GM12892 (cell line): ENCODE measurements at regions not wholly inside any gene's neighbourhood (a gene's known extent, or its start where the extent isn't known, plus 50 kb on each side); places are given as distances from the start of the nearest gene placed in this dataset.
"Not testable (repeated sequence)": the region's sequence is repeated elsewhere in the genome, so short reads cannot be mapped to it uniquely, and the experiment has no call there.

Source experiments
- DNase-seq: peaks from one replicate; pipeline ENCODE4 v3.0.0; 2011; ENCODE audit not compliant: insufficient read length
- FAIRE-seq: peaks from 2 replicates; lab custom pipeline; 2011; peaks lifted over from hg19 to GRCh38; lab: Jason Lieb, UNC
- POLR2A ChIP-seq: IDR thresholded peaks from 2 replicates; pipeline ENCODE4 v1.6.1; 2011; ENCODE audit warnings: low read depth, low read length, control low read depth
- POLR2AphosphoS5 ChIP-seq: IDR thresholded peaks from 2 replicates; pipeline ENCODE4 v1.6.1; 2011; ENCODE audit warnings: low read depth, low read length, control low read depth
- TAF1 ChIP-seq: IDR thresholded peaks from 2 replicates; pipeline ENCODE4 v1.6.1; 2011; ENCODE audit warnings: low read depth, mild to moderate bottlenecking, control low read depth, low read length, borderline replicate concordance

DNA sequence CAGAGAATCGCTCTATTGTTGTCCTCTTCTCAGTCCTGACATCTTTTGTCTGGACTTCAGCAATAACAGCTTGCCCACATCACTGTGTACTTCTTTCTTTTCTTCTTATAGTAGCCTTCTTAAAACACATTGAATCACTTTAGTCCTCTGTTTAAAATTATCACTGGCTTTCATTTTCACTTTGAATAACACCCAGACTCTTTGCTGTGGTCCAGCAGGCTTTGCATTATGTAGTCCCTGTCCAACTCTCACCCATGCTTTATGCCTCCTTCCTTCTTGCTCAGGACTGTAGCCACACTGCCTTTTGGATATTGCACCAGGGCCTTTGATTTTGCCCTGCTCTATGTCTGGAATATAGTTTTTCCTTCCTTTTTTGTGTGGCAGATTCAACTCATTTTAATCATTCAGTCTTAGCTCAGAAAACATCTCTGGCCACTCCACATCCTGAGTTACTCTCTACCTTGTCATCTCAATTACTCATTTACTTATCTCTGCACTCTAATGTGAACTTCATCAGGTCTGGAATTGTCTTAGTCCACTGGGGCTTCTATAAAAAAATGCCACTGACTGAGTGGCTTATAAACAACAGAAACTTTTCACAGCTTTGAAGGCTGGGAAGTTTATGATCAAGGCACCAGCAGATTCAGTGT is 168.2 kb downstream of the C4orf33 start:
- no peak for DNase-seq
- peak; percentile 74 for FAIRE-seq

DNA sequence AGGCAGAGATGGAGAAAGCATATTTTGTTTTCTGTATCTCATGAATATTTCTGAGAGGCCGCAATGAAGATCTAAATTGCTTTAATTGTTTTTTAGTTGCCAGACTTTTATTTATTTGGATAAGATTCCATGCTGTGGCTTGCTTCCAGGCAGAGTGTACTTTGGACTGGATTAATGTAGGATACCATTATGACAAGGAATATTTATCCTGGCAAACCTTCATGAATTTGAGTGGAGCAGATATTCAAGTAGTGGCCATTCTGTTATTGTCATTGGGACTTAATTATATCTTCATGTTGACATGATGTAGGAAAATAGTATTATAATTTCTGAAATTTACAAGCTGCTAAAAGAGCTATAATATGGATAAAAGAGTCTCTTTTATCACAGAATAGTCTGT is 182.9 kb downstream of the C4orf33 start:
- no peak for FAIRE-seq

More for the DNA sequence above, 168.2 kb downstream of the C4orf33 start:
- TF ChIP-seq POLR2AphosphoS5 (no peak), POLR2A (no peak), TAF1 (no peak)

DNA sequence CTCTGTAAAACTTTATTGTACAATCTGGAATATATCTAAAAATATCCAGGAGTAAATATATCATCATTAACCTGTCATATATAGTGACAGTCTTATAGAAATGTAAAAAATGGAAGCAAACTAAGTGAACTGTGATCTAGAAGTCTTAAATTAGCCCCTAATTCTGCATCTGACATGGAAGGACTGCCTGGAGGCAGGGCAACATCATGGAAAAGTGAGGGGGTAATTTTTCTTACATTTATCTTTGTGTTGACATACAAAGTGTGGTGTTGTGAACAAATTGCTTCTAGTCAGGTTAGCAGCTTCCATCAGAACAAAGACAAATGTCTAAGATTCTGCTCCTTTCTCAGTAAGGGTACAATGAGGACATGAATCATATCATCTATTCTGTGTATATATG is 186.3 kb downstream of the C4orf33 start:
- no peak for TF ChIP-seq POLR2A
- TF ChIP-seq POLR2AphosphoS5, result no peak
- no peak for TF ChIP-seq TAF1
- FAIRE-seq (no peak), DNase-seq (no peak)

More for the DNA sequence above, 182.9 kb downstream of the C4orf33 start:
- TF ChIP-seq POLR2AphosphoS5 (no peak), TAF1 (no peak), POLR2A (no peak)
- DNase-seq, result no peak

DNA sequence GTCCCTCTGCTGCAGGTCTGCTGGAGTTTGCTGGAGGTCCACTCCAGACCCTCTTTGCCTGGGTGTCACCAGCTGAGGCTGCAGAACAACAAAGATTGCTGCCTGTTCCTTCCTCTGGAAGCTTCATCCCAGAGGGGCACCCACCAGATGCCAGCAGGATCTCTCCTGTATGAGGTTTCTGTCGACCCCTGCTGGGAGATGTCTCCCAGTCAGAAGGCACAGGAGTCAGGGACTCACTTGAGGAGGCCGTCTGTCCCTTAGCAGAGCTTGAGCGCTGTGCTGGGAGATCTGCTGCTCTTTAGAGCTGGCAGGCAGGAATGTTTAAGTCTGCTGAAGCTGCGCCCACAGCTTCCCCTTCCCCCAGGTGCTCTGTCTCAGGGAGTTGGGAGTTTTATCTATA is 196.2 kb downstream of the C4orf33 start:
- FAIRE-seq, result not testable (repeated sequence)

DNA sequence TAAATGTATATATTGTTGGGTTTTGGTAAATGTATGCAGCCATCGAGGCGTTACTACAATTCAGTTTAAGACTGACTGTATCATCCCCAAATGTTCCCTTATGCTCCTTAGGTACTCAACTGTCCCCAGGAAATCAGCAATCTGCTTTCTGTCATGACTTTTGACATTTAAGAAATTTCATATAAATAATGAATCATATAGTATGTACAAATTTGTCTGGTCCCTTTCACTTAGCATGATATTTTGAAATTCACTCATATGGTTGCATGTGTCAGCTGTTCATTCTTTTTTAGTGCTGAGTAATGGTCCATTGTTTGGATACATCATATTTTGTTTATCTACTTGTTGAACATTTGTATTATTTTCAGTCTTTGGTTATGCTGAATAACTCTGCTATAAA is 218.8 kb downstream of the C4orf33 start:
- FAIRE-seq (no peak), DNase-seq (no peak)
- TF ChIP-seq TAF1 (no peak), POLR2AphosphoS5 (no peak), POLR2A (no peak)

More for the DNA sequence above, 196.2 kb downstream of the C4orf33 start:
- not testable (repeated sequence) for DNase-seq

DNA sequence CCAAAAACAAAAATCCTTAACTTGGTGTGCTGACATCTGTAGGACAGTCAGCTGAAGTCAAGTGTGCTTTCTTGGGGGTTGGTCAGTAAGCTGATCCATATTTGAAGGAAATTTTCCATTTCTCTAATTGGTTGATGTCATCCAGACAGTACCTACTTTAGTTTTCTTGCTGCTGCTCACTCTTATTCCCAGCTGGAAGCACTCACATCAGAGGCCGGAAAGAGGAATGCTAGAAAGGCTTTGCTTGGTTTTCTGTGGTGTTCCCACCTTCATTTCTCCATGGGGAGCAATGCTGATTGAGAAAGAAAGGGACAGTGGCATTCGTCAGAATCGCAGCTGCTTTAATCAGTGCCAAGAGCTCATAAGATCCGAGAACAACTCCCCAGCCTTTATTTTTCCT is 227.0 kb downstream of the C4orf33 start:
- no peak for TF ChIP-seq POLR2AphosphoS5
- TF ChIP-seq POLR2A, result no peak
- TF ChIP-seq TAF1, result no peak
- DNase-seq (no peak), FAIRE-seq (no peak)

DNA sequence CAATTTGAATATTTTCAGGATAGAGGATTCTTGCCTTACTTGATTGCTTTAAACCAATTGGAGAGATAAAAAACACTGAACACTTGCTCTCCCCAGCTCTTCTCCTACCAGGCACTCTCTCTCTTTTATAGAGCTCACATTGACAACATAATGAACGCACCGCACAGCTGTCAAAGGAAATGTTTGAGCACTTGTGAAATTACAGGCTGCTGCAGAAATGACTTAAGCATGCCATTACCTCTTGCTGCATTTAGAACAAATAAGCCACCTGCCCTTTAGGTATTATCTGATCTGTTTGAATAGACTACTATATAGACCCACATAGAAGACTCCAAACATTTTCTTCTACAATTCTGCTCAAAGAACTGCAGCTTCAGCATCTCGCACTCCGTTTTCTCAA is 227.7 kb downstream of the C4orf33 start:
- no peak for FAIRE-seq
- TF ChIP-seq POLR2A (no peak), TAF1 (no peak)
- DNase-seq, result no peak

DNA sequence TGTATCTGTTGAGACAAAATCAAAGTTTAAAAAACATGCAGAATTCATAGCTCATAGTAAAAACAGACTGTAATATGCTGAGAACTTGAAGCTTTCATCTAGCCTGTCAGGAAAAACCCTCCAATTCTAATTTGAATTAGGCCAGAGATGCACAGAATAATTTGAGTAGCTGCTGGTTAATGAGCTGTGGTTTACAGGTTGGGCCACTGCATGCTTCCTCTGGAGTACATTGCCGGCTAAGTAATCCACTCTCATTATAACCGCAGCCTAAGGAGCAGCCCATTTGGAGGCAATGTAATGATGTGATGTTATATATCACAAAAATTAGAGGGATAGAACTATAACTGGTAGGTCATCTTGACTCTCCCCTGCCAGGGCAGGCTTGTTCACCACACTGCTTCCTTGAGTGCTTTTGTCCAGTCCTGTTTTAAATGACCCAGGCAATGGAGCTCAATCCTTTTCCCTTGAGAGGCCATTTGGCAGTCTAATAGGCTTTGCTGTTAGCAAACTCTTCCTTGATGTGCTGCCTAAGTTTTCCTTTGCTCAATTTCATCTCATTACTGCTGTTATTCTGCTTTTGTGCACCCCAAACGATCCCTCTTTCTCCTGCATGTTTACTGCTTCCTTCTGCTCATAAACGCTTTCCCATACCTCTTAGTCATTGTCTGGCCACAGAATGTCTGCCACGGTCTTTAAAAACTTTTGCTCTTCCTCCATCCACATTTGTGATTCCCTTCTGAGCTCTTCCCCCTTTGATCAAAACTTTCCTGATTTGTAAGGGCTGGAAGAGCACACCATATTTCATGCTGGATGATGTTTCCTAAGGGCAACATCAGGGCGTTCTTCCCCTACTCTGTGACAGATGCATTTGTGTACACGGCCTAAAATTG is 230.9 kb downstream of the C4orf33 start:
- DNase-seq (no peak), FAIRE-seq (no peak)
- TF ChIP-seq TAF1 (no peak), POLR2AphosphoS5 (no peak), POLR2A (no peak)

DNA sequence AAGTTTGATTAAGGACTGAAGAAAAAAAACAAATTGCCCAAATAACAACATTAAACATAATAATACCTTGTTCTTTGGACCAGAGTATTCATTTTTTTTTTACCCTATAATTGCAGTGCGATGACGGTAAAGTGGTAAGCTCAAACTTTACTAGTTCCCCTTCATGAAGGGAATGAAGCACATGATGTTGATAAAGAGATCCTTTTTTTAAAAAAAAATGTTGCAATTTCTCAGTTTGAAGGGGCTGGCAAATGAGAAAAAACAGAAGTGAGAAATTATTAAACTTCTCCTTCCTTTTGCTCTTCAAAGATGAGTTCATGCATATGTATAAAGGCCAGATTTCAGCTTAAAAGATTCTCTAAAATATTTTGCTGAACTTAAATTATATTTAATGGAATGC is 231.7 kb downstream of the C4orf33 start:
- TF ChIP-seq POLR2AphosphoS5, result no peak
- TF ChIP-seq POLR2A, result no peak
- no peak for TF ChIP-seq TAF1
- no peak for FAIRE-seq
- no peak for DNase-seq

DNA sequence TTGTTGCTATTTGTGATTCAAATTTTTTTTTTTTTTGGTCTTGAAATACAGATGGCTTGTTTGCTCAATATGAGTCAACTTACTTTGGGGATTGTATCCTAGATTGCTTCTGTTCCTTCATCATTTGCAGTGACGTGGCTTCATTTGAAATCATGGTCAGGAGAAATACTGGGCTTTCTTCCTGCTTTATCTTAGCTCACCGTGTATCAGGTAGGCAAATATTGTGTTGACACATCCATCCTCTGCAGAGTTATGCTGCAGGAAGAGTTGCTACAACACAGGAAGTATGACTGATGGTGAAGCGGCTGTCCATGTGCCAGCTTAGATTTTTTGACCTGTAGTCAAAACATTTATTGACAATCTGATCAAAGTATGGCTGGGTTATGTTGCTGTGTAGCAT is 232.2 kb downstream of the C4orf33 start:
- TF ChIP-seq POLR2AphosphoS5 (no peak), TAF1 (no peak), POLR2A (no peak)
- no peak for FAIRE-seq
- DNase-seq, result no peak

DNA sequence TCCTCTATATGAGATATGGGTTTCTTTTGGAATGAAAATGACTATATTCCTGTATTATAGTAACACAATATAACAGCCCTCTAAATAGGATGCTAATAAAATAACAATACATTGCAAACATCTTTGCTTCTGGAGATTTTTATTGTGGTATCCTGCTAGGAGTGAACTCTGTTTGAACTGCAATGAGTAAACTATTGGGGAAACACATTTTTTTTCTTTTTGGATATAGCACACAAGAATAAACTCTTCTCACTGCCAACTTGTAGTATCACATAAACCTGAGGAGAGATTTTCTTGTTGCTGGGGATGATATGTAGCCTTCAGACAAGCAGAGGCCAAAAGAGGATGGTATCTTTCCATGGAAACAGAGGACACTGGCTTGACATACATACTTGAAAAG is 238.2 kb downstream of the C4orf33 start:
- no peak for DNase-seq
- no peak for FAIRE-seq
- TF ChIP-seq POLR2AphosphoS5, result no peak
- no peak for TF ChIP-seq POLR2A
- no peak for TF ChIP-seq TAF1

DNA sequence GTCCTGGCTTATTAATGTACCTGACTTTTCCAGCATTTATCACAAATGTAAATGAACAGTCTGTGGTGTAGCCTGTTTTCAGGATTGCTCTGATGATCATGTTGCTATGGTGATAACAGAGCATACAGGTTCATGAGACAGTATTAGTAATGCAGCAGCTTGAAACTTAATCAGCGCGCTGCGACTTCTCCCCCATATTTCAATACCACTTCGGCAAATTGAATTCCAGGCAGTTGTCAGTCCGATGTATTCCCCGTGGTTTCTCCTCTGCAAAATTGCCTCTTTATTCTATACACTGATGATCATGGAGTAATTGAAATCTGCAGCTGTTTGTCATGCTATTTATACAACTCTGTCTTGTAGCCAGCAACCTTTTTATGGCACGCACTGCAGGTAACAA is 239.3 kb downstream of the C4orf33 start:
- TF ChIP-seq TAF1, result no peak
- TF ChIP-seq POLR2AphosphoS5, result no peak
- FAIRE-seq (no peak), DNase-seq (no peak)
